Muscle layer of colon (tissue), 2 donors: ENCODE measurements at regions not wholly inside any gene's neighbourhood (a gene's known extent, or its start where the extent isn't known, plus 50 kb on each side); places are given as distances from the start of the nearest gene placed in this dataset.

Experiments used
- H3K27ac ChIP-seq: one replicate; pipeline ENCODE4 v1.7.0; 2013; ENCODE audit warnings: low read depth, mild to moderate bottlenecking, low read length, moderate library complexity
- H3K27me3 ChIP-seq, 2 donors: one replicate each; pipeline ENCODE4 v1.7.0; 2013; ENCODE audit warnings: low read length in 2 of 2, mild to moderate bottlenecking in 2 of 2; ENCODE audit not compliant: insufficient read depth in 2 of 2, control insufficient read depth in 1 of 2
- H3K36me3 ChIP-seq: one replicate; pipeline ENCODE4 v1.7.0; 2013; ENCODE audit warnings: mild to moderate bottlenecking, low read length; ENCODE audit not compliant: insufficient read depth
- H3K4me1 ChIP-seq: one replicate; pipeline ENCODE4 v1.7.0; 2013; ENCODE audit warnings: mild to moderate bottlenecking, low read length; ENCODE audit not compliant: insufficient read depth
- H3K4me3 ChIP-seq, 2 donors: one replicate each; pipeline ENCODE4 v1.7.0; 2013; ENCODE audit warnings: low read length in 2 of 2, low read depth in 1 of 2, mild to moderate bottlenecking in 1 of 2, moderate library complexity in 1 of 2
- H3K9ac ChIP-seq: one replicate; pipeline ENCODE4 v1.7.0; 2013; ENCODE audit warnings: low read length
- H3K9me3 ChIP-seq: one replicate; pipeline ENCODE4 v1.7.0; 2013; ENCODE audit warnings: mild to moderate bottlenecking, low read length
- donor health status: abdominal sarcoma.
- donor health status: Adenocarcinoma of cecum.

GRCh38 chr18:24567199-24567598 is 106.8 kb downstream of the HRH4 start:
- Histone ChIP-seq H3K4me1 (no peaks in the 10 kb centered on the region), H3K9ac (no peak overlapping the region), H3K36me3 (no peaks in the 10 kb centered on the region), H3K27ac (no peak overlapping the region), H3K9me3 (no peaks in the 10 kb centered on the region), H3K4me3 (no peak overlapping the region), H3K27me3 (no peaks in the 10 kb centered on the region)

DNA sequence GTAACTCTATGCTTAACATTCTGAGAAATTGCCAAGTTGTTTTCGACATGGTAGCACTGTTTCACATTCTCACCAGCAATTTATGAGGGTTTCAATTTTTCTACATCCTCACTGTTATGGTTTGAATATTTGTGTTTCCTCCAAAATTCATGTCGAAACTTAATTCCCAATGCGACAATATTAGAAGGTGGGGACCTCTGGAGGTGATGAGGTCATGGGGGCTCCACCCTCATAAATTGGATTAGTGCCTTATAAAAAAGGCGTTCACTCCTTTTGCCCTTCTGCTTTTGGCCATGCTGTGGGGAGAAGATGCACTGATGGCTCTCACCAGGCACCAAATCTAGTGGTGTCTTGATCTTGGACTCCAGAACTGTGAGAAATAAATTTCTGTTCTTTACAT is 110.3 kb downstream of the HRH4 start:
- H3K4me1 ChIP-seq, result no peaks in the 10 kb centered on the region
- no peak overlapping the region for H3K4me3 ChIP-seq
- H3K36me3 ChIP-seq, result no peaks in the 10 kb centered on the region
- no peak overlapping the region for H3K9ac ChIP-seq
- no peaks in the 10 kb centered on the region for H3K27me3 ChIP-seq
- H3K9me3 ChIP-seq, result peaks cover 7% of the 10 kb centered on the region
- no peak overlapping the region for H3K27ac ChIP-seq

DNA sequence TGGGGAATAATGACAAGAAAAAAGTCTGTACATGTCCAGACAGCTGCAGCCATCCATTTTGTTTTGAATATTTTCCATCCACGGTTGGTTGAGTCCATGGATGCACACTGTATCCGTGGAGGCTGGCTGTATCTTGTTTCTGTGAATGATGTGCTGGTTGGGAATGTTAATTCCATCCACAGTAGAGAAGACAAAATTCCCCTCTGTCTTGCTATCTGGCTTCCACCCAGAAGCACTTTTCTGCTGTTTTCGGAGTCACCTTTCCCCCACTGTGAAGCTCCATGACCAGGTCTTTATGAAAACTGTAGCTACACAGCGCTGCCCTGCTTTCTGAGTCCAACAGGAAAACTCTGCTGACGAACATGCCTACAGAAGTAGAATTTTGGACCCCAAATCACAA is 122.3 kb downstream of the HRH4 start:
- H3K4me3 ChIP-seq, result no peak overlapping the region
- no peaks in the 10 kb centered on the region for H3K9me3 ChIP-seq
- no peak overlapping the region for H3K9ac ChIP-seq
- no peaks in the 10 kb centered on the region for H3K27me3 ChIP-seq
- H3K36me3 ChIP-seq, result no peaks in the 10 kb centered on the region
- no peak overlapping the region for H3K27ac ChIP-seq
- H3K4me1 ChIP-seq, result no peaks in the 10 kb centered on the region

DNA sequence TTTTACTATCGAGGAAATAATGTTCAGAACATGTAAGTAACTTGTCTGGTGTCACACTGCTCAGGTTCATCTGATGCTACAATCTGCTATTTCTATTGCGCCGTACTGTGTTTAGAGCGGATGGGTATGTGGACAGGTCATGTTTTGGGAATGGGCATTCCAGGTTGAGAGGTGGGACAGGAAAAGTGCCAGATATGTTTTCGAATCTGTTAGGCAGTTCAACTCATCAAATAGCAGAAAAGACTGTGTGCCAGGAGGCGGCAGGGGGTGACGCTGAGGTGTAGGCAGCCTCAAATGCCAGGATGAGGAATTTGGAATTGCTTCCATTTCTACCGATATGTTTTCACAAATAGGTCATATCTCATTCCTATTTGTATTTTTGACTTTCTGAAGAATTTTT is 123.8 kb downstream of the HRH4 start:
- H3K9ac ChIP-seq, result no peak overlapping the region
- no peaks in the 10 kb centered on the region for H3K27me3 ChIP-seq
- H3K4me3 ChIP-seq, result no peak overlapping the region
- H3K4me1 ChIP-seq, result no peaks in the 10 kb centered on the region
- no peak overlapping the region for H3K27ac ChIP-seq
- no peaks in the 10 kb centered on the region for H3K9me3 ChIP-seq
- H3K36me3 ChIP-seq, result no peaks in the 10 kb centered on the region

DNA sequence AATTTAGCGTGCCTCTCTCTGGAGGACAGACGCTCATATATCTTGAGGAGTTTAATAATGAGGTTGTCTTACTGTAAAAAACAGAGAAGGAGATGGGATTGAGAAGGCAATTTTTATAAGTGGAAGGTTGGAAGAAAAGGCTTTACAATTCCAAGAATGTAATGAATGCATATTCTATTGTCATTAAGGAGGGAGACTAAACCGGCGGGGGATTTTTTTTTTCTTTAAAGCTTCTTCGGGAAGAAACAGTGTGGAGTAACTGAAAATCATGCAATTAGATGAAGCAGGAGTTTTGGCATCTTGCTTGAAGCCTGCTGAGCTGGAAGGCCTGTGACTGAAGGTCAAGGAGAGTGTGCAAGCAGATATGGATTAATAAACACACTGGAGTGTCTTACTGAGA is 124.4 kb downstream of the HRH4 start:
- no peaks in the 10 kb centered on the region for H3K9me3 ChIP-seq
- no peak overlapping the region for H3K27ac ChIP-seq
- no peaks in the 10 kb centered on the region for H3K36me3 ChIP-seq
- no peak overlapping the region for H3K4me3 ChIP-seq
- no peak overlapping the region for H3K9ac ChIP-seq
- H3K4me1 ChIP-seq, result no peaks in the 10 kb centered on the region
- H3K27me3 ChIP-seq, result no peaks in the 10 kb centered on the region

DNA sequence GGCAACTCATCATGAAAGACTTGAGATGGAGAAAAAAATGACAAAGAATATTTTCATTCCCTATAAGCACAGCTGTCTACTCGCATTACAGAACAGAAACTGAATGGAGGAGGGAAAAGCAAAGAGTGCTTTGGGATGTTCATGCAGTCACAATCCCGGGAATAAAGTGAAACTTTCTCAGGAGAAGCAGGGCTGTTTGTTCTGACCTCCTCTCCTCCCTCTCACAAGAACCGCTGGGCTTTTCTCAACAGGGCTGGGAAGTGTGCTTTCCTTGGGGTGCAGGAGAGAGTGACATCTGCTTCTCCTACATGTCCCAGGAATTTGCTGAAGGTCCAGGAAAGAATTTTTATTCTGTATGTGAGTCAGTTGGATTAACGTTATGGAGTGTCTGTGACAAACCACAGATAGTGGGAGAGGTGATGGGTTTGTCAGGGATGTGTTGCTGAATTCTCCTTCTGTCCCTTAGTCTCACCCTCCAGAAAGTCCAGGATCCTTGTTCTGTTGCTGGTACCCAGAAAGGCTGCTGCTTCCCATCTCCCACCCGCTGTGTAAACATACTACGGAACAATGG is 125.6 kb downstream of the HRH4 start:
- Histone ChIP-seq H3K27ac (no peak overlapping the region), H3K27me3 (no peaks in the 10 kb centered on the region), H3K36me3 (no peaks in the 10 kb centered on the region), H3K9ac (no peak overlapping the region), H3K4me1 (no peaks in the 10 kb centered on the region), H3K4me3 (no peak overlapping the region), H3K9me3 (no peaks in the 10 kb centered on the region)

- Histone ChIP-seq H3K4me3 (no peak overlapping the region), H3K9ac (no peak overlapping the region), H3K9me3 (no peaks in the 10 kb centered on the region), H3K4me1 (no peaks in the 10 kb centered on the region), H3K27me3 (no peaks in the 10 kb centered on the region), H3K36me3 (no peaks in the 10 kb centered on the region), H3K27ac (no peak overlapping the region)
Measured at GRCh38 chr18:24586662-24587360, 126.4 kb downstream of the HRH4 start.

DNA sequence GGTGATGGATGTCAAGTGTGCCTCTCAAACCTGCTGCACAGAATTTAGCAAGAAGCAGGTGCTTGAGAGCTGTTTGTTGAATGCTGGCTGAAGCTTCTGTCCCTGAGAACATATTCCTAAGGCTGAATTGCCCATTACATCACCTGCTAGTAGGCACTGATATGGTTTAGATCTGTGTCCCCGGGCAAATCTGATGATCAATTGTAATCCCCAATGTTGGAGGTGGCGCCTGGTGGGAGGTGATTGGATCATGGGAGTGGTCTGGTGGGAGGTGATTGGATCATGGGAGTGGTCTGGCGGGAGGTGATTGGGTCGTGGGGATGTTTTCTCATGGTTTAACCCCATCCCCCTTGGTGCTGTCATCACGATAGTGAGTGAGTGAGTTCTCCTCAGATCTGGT is 128.0 kb downstream of the HRH4 start:
- H3K36me3 ChIP-seq, result no peaks in the 10 kb centered on the region
- no peak overlapping the region for H3K9ac ChIP-seq
- no peaks in the 10 kb centered on the region for H3K4me1 ChIP-seq
- H3K27ac ChIP-seq, result no peak overlapping the region
- H3K4me3 ChIP-seq, result no peak overlapping the region
- no peaks in the 10 kb centered on the region for H3K9me3 ChIP-seq
- H3K27me3 ChIP-seq, result no peaks in the 10 kb centered on the region

DNA sequence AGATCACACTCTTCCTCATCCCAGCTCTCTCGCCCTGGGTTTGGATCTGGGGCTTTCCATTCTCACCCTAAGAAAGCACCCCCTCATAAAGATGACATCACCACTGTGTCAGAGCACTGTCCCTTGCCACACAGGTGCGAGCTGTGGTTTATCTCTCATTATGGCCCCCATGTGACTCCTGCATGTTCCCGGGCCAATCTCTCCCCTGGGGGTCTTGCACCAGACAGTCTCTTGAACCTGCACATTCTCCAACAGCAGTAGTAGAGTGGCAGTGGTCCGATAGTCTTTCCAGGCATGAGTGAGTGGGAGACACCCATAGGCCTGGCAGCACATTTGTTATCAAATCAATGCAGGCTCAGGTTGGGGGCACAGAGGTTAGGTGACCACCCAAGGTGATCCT is 130.5 kb downstream of the HRH4 start:
- Histone ChIP-seq H3K9ac (no peak overlapping the region), H3K9me3 (no peaks in the 10 kb centered on the region), H3K27me3 (no peaks in the 10 kb centered on the region), H3K36me3 (no peaks in the 10 kb centered on the region), H3K27ac (no peak overlapping the region), H3K4me1 (no peaks in the 10 kb centered on the region), H3K4me3 (no peak overlapping the region)

DNA sequence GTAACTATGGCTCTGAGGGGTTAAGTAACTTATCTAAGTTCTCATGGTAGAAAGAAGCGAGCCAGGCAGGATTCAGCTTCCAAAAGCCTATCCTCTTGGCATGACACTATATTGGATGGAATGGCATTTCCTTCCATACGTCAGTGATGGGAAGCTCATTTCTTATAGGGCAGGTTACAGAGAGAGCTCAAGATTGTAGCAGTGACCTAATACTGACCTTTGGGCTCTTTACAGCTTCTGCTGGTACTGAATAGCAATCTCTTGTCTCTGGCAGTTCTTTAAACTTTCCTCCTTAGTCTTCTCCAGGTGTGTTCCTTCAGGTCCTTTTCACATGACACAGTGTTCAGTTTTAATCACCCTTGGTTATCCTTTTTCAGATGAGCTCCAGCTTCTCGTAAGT is 133.0 kb downstream of the HRH4 start:
- no peaks in the 10 kb centered on the region for H3K36me3 ChIP-seq
- no peak overlapping the region for H3K4me3 ChIP-seq
- H3K4me1 ChIP-seq, result no peaks in the 10 kb centered on the region
- H3K9me3 ChIP-seq, result no peaks in the 10 kb centered on the region
- no peak overlapping the region for H3K27ac ChIP-seq
- H3K9ac ChIP-seq, result no peak overlapping the region
- no peaks in the 10 kb centered on the region for H3K27me3 ChIP-seq

GRCh38 chr18:24593886-24594285 is 133.4 kb downstream of the HRH4 start:
- H3K4me1 ChIP-seq, result no peaks in the 10 kb centered on the region
- no peaks in the 10 kb centered on the region for H3K36me3 ChIP-seq
- H3K9ac ChIP-seq, result no peak overlapping the region
- no peaks in the 10 kb centered on the region for H3K9me3 ChIP-seq
- H3K27me3 ChIP-seq, result no peaks in the 10 kb centered on the region
- no peak overlapping the region for H3K27ac ChIP-seq
- no peak overlapping the region for H3K4me3 ChIP-seq

- Histone ChIP-seq H3K9me3 (no peaks in the 10 kb centered on the region), H3K36me3 (no peaks in the 10 kb centered on the region), H3K4me3 (no peak overlapping the region), H3K9ac (no peak overlapping the region), H3K4me1 (no peaks in the 10 kb centered on the region), H3K27ac (no peak overlapping the region), H3K27me3 (no peaks in the 10 kb centered on the region)
Measured at GRCh38 chr18:24595561-24596031, 135.2 kb downstream of the HRH4 start.
